Neural progenitor cell (in vitro differentiated cells): ENCODE measurements at regions not wholly inside any gene's neighbourhood (a gene's known extent, or its start where the extent isn't known, plus 50 kb on each side); places are given as distances from the start of the nearest gene placed in this dataset.

Experiments used
- EZH2phosphoT487 ChIP-seq: fragments of 200-600 bp; sonication (generic); IDR thresholded peaks from 2 replicates; pipeline ENCODE4 v1.6.1; 2017; ENCODE audit warnings: antibody characterized with exemption
- TF ChIP-seq, protein P1 (sequence below): fragments of 200-600 bp; sonication (generic); IDR thresholded peaks from 2 replicates; pipeline ENCODE4 v1.5.1; 2017; ENCODE audit warnings: antibody characterized with exemption, mild to moderate bottlenecking

DNA sequence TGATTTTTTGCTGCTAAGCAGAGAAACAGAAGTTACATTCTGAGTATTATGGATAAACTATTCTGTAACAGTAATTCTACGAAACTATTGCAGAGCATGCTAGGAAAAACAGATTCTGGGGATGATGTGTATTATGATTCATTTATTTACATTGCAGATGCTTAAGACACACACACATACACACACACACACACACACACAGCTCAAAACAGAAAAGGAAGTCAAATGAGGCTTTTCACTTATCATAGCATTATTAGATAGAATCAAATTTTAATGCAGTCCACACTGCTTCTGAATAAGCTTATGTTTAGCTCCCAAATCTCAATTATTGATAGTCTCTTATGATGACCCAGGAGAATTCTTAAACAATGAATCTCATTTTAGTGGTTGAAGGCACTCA lies 307.2 kb downstream of the HGF start:
- TF ChIP-seq, protein P1, sequence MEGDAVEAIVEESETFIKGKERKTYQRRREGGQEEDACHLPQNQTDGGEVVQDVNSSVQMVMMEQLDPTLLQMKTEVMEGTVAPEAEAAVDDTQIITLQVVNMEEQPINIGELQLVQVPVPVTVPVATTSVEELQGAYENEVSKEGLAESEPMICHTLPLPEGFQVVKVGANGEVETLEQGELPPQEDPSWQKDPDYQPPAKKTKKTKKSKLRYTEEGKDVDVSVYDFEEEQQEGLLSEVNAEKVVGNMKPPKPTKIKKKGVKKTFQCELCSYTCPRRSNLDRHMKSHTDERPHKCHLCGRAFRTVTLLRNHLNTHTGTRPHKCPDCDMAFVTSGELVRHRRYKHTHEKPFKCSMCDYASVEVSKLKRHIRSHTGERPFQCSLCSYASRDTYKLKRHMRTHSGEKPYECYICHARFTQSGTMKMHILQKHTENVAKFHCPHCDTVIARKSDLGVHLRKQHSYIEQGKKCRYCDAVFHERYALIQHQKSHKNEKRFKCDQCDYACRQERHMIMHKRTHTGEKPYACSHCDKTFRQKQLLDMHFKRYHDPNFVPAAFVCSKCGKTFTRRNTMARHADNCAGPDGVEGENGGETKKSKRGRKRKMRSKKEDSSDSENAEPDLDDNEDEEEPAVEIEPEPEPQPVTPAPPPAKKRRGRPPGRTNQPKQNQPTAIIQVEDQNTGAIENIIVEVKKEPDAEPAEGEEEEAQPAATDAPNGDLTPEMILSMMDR: no peak
- TF ChIP-seq EZH2phosphoT487: no peak
